ENCODE measurements at regions not wholly inside any gene's neighbourhood (a gene's known extent, or its start where the extent isn't known, plus 50 kb on each side); places are given as distances from the start of the nearest gene placed in this dataset.

GRCh38 chr5:90166816-90167215 lies 242.7 kb downstream of the CETN3 start:
- DNase-seq (ENCODE audit: low spot score) = no peak
- no peak overlapping the region for H3K4me3 ChIP-seq (ENCODE audit: low read depth, low read length, poor library complexity, severe bottlenecking)
- no peaks in the 10 kb centered on the region for H3K9me2 ChIP-seq (ENCODE audit: insufficient read depth, low read length)
- H3K36me3 ChIP-seq (ENCODE audit: insufficient read depth, low read length) = no peaks in the 10 kb centered on the region
- intact Hi-C loops (cut with micrococcal nuclease; ENCODE audit: unreplicated experiment) = no loop called here
- POLR2A ChIA-PET = no interaction called here
- H2AFZ ChIP-seq (ENCODE audit: low read length) = no peak overlapping the region
- CTCF ChIA-PET (ENCODE audit: unreplicated experiment) = no interaction called here
- H3K9me3 ChIP-seq (ENCODE audit: low read length) = no peaks in the 10 kb centered on the region
- TF ChIP-seq CTCF (conservative IDR thresholded peaks at IDR 0.05; ENCODE audit: low read length) = no peak
- no peak for TF ChIP-seq EZH2phosphoT487 (IDR thresholded peaks at IDR 0.05; ENCODE audit: borderline replicate concordance, low read depth, low read length)
- H3K4me2 ChIP-seq (ENCODE audit: low read length) = no peak overlapping the region
- no peak overlapping the region for H3K27ac ChIP-seq (ENCODE audit: low read depth, low read length, poor library complexity, severe bottlenecking)
- BruUV-seq (replicated peaks) = no TSS peak
- no peaks in the 10 kb centered on the region for H3K79me2 ChIP-seq (ENCODE audit: insufficient read depth, low read depth, low read length)
- H3K4me1 ChIP-seq (ENCODE audit: insufficient read depth, low read length, poor library complexity, severe bottlenecking) = no peaks in the 10 kb centered on the region
- no peaks in the 10 kb centered on the region for H4K20me1 ChIP-seq (ENCODE audit: insufficient read depth, low read length)

GRCh38 chr5:90162324-90162723 lies 247.2 kb downstream of the CETN3 start:
- DNase-seq (ENCODE audit: low spot score) = no peak
- H4K20me1 ChIP-seq (ENCODE audit: insufficient read depth, low read length) = no peaks in the 10 kb centered on the region
- intact Hi-C loops (cut with micrococcal nuclease; ENCODE audit: unreplicated experiment) = no loop called here
- H3K4me2 ChIP-seq (ENCODE audit: low read length) = no peak overlapping the region
- no TSS peak for BruUV-seq (replicated peaks)
- H2AFZ ChIP-seq (ENCODE audit: low read length) = no peak overlapping the region
- ChIA-PET POLR2A (no interaction called here), CTCF (ENCODE audit: unreplicated experiment) (no interaction called here)
- no peaks in the 10 kb centered on the region for H3K36me3 ChIP-seq (ENCODE audit: insufficient read depth, low read length)
- no peak for TF ChIP-seq EZH2phosphoT487 (IDR thresholded peaks at IDR 0.05; ENCODE audit: borderline replicate concordance, low read depth, low read length)
- TF ChIP-seq CTCF (conservative IDR thresholded peaks at IDR 0.05; ENCODE audit: low read length) = no peak
- H3K4me1 ChIP-seq (ENCODE audit: insufficient read depth, low read length, poor library complexity, severe bottlenecking) = no peaks in the 10 kb centered on the region
- H3K79me2 ChIP-seq (ENCODE audit: insufficient read depth, low read depth, low read length) = no peaks in the 10 kb centered on the region
- no peak overlapping the region for H3K27ac ChIP-seq (ENCODE audit: low read depth, low read length, poor library complexity, severe bottlenecking)
- no peaks in the 10 kb centered on the region for H3K9me2 ChIP-seq (ENCODE audit: insufficient read depth, low read length)
- H3K4me3 ChIP-seq (ENCODE audit: low read depth, low read length, poor library complexity, severe bottlenecking) = no peak overlapping the region
- H3K9me3 ChIP-seq (ENCODE audit: low read length) = no peaks in the 10 kb centered on the region

- H3K79me2 ChIP-seq (ENCODE audit: insufficient read depth, low read depth, low read length) = no peaks in the 10 kb centered on the region
- H3K4me3 ChIP-seq (ENCODE audit: low read depth, low read length, poor library complexity, severe bottlenecking) = no peak overlapping the region
- ChIA-PET POLR2A (interaction anchor here (0.6 kb wide), 1 partner anchor 514 kb away, joined by 4 read pairs; no protein-coding TSS in a partner anchor), CTCF (ENCODE audit: unreplicated experiment) (no interaction called here)
- H3K9me3 ChIP-seq (ENCODE audit: low read length) = no peaks in the 10 kb centered on the region
- H4K20me1 ChIP-seq (ENCODE audit: insufficient read depth, low read length) = no peaks in the 10 kb centered on the region
- no peak overlapping the region for H2AFZ ChIP-seq (ENCODE audit: low read length)
- peak; percentile 1 for DNase-seq (ENCODE audit: low spot score)
- no TSS peak for BruUV-seq (replicated peaks)
- no peaks in the 10 kb centered on the region for H3K36me3 ChIP-seq (ENCODE audit: insufficient read depth, low read length)
- no peaks in the 10 kb centered on the region for H3K4me1 ChIP-seq (ENCODE audit: insufficient read depth, low read length, poor library complexity, severe bottlenecking)
- intact Hi-C loops (cut with micrococcal nuclease; ENCODE audit: unreplicated experiment) = no loop called here
- H3K27ac ChIP-seq (ENCODE audit: low read depth, low read length, poor library complexity, severe bottlenecking) = no peak overlapping the region
- no peaks in the 10 kb centered on the region for H3K9me2 ChIP-seq (ENCODE audit: insufficient read depth, low read length)
- TF ChIP-seq CTCF (conservative IDR thresholded peaks at IDR 0.05; ENCODE audit: low read length) (peak; percentile 28; the same call in 1 of the 2 replicates), EZH2phosphoT487 (IDR thresholded peaks at IDR 0.05; ENCODE audit: borderline replicate concordance, low read depth, low read length) (no peak)
- H3K4me2 ChIP-seq (ENCODE audit: low read length) = no peak overlapping the region
Observed at GRCh38 chr5:90161414-90161813, 248.1 kb downstream of the CETN3 start.

All from OCI-LY7 (cell line).